Psoas muscle (tissue), 7 donors: ENCODE measurements at regions not wholly inside any gene's neighbourhood (a gene's known extent, or its start where the extent isn't known, plus 50 kb on each side); places are given as distances from the start of the nearest gene placed in this dataset.

ENCODE experiments used
- ATAC-seq, 4 donors: fragments of 200-7000 bp; cut with Tn5 transposase; one replicate each; pipeline ENCODE4 v1.9.1; 2020; ENCODE audit warnings: moderate library complexity in 3 of 4, mild to moderate bottlenecking in 2 of 4
- DNase-seq, 2 donors: peaks; one replicate each; pipeline ENCODE4 v3.0.0-alpha.2; 2020
- H3K27ac ChIP-seq: fragments of 200-600 bp; one replicate; pipeline ENCODE4 v1.8.0; 2022
- H3K27me3 ChIP-seq, 3 donors: fragments of 200-600 bp in 1 of 3; one replicate each; pipeline versions ENCODE4 v1.6.1 to v1.8.0; 2013 to 2022; ENCODE audit warnings: low read length in 2 of 3, mild to moderate bottlenecking in 2 of 3, moderate library complexity in 1 of 3; ENCODE audit not compliant: insufficient read depth in 3 of 3
- H3K36me3 ChIP-seq, 2 donors: fragments of 200-600 bp in 1 of 2; one replicate each; pipeline versions ENCODE4 v1.6.1 to v1.8.0; 2013 to 2022; ENCODE audit warnings: low read depth in 1 of 2, mild to moderate bottlenecking in 1 of 2, moderate library complexity in 1 of 2; ENCODE audit not compliant: insufficient read depth in 1 of 2
- H3K4me1 ChIP-seq: fragments of 200-600 bp; one replicate; pipeline ENCODE4 v1.8.0; 2022
- H3K4me3 ChIP-seq: fragments of 200-600 bp; one replicate; pipeline ENCODE4 v1.8.0; 2022; ENCODE audit warnings: mild to moderate bottlenecking
- H3K9me3 ChIP-seq: fragments of 200-600 bp; one replicate; pipeline ENCODE4 v1.8.0; 2022
- WGBS, 3 donors: extraction: QIAGEN DNeasy Blood & Tissue Kit; methylation state at CpG; one replicate each; pipeline versions ENCODE4 v1.1.6 to v1.1.7; 2013; 5-methylcytosine and 5-hydroxymethylcytosine counted together
- intact Hi-C, 2 donors: fragments of 100-400 bp; cut with DNase I; formaldehyde crosslinking; loops; one replicate each; pipeline versions ENCODE4 v1.11.0 to v1.14.2; 2022
- TF ChIP-seq, protein P1 (sequence below): fragments of 200-600 bp; IDR thresholded peaks from one replicate; pipeline ENCODE4 v1.8.0; 2022; ENCODE audit warnings: antibody characterized with exemption
- donor health status: healthy with polysubstance abuse.
- donor health status: DM: no; HTN: no; CAD: no; lungs with moderate emphysema.
- donor health status: Bipolar disorder and iron deficiency.
- donor health status: healthy.
- donor health status: DM: yes; HTN: yes; CAD: no.
- donor health status: DM: no; HTN: no; CAD: no.
- donor health status: DM: yes; HTN: yes; CAD: no.

DNA sequence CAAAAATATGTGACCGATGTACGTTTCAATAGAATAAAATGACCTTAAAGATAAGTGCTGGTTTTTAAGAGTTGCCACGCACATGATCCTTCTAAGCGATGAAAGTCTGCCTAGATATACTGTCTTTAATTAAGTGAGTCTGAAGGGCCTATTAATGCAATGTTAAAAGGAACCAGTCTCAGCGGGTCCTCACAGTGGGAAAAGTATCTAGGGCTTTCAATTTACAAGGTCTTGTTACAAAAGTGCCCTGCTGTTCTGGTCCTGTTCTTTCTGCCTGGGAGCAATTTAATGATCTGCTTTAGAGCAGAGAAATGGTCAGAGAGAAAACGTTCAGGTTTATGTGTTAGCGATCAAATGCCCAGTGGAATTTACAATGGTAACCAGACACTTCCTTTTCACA, 864.0 kb downstream of the KCNJ2 start:
- TF ChIP-seq, protein P1, sequence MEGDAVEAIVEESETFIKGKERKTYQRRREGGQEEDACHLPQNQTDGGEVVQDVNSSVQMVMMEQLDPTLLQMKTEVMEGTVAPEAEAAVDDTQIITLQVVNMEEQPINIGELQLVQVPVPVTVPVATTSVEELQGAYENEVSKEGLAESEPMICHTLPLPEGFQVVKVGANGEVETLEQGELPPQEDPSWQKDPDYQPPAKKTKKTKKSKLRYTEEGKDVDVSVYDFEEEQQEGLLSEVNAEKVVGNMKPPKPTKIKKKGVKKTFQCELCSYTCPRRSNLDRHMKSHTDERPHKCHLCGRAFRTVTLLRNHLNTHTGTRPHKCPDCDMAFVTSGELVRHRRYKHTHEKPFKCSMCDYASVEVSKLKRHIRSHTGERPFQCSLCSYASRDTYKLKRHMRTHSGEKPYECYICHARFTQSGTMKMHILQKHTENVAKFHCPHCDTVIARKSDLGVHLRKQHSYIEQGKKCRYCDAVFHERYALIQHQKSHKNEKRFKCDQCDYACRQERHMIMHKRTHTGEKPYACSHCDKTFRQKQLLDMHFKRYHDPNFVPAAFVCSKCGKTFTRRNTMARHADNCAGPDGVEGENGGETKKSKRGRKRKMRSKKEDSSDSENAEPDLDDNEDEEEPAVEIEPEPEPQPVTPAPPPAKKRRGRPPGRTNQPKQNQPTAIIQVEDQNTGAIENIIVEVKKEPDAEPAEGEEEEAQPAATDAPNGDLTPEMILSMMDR, result no peak

DNA sequence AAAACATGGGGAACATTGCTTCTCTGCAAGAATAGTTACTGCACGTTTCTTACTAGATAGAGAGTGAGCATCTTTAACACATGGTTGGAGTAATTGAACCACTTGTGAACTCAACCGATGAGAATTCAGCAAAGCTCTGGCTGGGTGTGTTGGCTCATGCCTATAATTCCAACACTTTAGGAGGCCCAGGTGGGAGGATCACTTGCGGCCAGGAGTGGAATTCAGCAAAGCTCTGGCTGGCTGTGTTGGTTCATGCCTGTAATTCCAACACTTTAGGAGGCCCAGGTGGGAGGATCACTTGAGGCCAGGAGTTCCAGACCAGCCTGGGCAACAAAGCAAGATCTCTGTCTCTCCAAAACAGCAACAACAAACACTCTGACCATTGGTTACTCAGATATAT, 865.9 kb downstream of the KCNJ2 start:
- Histone ChIP-seq H3K9me3 (no peaks in the 10 kb centered on the region), H3K27me3 (peaks cover 0 to 4% (median 0%) of the 10 kb centered on the region in 3 donors), H3K36me3 (no peaks in the 10 kb centered on the region), H3K27ac (no peak overlapping the region), H3K4me1 (no peaks in the 10 kb centered on the region), H3K4me3 (no peak overlapping the region)
- TF ChIP-seq, protein P1, result no peak
- DNase-seq, result no peak
- WGBS, 3 donors, result 53 to 62% (median 55%) methylated on average over 3 of the region's 3 CpGs
- no peak for ATAC-seq
- intact Hi-C loops, result no loop called here

More for the DNA sequence above, 864.0 kb downstream of the KCNJ2 start:
- Histone ChIP-seq H3K36me3 (no peaks in the 10 kb centered on the region), H3K4me3 (no peak overlapping the region), H3K27ac (no peak overlapping the region), H3K9me3 (no peaks in the 10 kb centered on the region), H3K27me3 (peaks cover 0 to 4% (median 0%) of the 10 kb centered on the region in 3 donors), H3K4me1 (no peaks in the 10 kb centered on the region)
- ATAC-seq (no peak), DNase-seq (no peak)
- WGBS, 3 donors, result 48 to 56% (median 53%) methylated on average over 7 of the region's 7 CpGs
- intact Hi-C loops, result no loop called here

DNA sequence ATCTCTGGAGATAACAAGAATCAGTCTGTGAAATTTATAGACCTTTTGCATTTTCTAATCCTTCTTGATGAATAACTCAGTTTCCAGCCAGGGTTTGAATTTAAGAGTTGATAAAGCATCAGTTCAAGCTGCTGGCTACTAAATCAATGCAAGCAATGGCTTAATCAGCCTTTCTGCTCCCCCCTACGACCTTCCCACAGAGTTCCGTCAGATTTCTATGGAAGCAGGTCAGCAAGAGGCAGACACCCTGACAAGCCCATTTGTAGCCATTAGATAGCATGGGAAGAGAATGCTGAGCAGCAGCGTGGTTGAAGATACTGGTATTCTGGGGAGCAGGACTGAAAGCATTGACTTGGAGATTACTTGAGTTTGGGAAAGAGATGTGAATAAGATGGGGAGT, 868.1 kb downstream of the KCNJ2 start:
- Histone ChIP-seq H3K4me1 (no peaks in the 10 kb centered on the region), H3K36me3 (no peaks in the 10 kb centered on the region), H3K4me3 (no peak overlapping the region), H3K9me3 (no peaks in the 10 kb centered on the region), H3K27ac (no peak overlapping the region), H3K27me3 (peaks cover 0 to 4% (median 0%) of the 10 kb centered on the region in 3 donors)
- DNase-seq (no peak), ATAC-seq (no peak)
- intact Hi-C loops, result no loop called here
- 54 to 59% (median 57%) methylated on average over 3 of the region's 3 CpGs for WGBS, 3 donors
- TF ChIP-seq, protein P1, result no peak

DNA sequence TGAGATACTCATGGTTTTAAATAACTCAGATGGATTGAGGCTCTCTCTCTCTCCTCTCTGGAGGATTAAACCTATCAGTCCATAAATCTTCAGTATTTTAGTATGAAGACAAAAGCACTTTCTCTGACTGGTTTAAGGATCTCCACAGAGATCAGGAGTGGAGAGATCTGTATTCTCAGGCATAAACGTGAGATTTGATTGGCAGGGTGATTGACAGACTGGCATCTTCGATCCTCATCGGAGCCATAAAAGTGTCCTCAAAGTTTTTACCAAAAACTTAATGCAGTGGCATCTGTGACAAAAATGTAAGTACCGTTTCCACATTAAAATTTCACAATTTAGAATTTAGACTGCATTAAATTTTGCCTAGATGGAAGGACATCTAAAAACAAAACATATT, 870.1 kb downstream of the KCNJ2 start:
- ATAC-seq (no peak), DNase-seq (no peak)
- Histone ChIP-seq H3K27ac (no peak overlapping the region), H3K4me1 (no peaks in the 10 kb centered on the region), H3K27me3 (peaks cover 0 to 4% (median 0%) of the 10 kb centered on the region in 3 donors), H3K9me3 (no peaks in the 10 kb centered on the region), H3K36me3 (no peaks in the 10 kb centered on the region), H3K4me3 (no peak overlapping the region)
- WGBS, 3 donors, result 62% methylated on average over 4 of the region's 4 CpGs
- TF ChIP-seq, protein P1, result no peak
- intact Hi-C loops, result no loop called here

DNA sequence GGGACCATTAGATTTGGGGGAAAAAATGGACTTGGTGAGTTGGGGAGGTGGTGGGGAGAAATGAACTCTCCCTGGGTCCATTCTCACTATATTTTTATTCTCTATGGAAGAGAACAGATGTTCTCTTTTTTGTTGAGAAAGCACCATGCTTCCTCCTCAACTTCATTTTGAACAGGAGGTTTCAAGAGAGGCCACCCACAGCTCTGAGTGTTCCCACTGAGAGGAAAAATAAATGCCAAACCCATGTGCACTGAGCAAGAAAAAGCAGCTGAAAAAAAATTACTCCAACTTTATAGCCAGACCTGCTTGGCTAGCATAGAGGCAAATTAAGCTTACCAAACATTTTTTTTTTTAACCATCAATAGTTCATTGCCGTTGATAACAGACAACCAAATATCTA, 883.6 kb downstream of the KCNJ2 start:
- ATAC-seq, result no peak
- TF ChIP-seq, protein P1, result no peak
- Histone ChIP-seq H3K27ac (no peak overlapping the region), H3K9me3 (no peaks in the 10 kb centered on the region), H3K4me1 (no peaks in the 10 kb centered on the region), H3K4me3 (no peak overlapping the region), H3K27me3 (peaks cover 0 to 2% (median 0%) of the 10 kb centered on the region in 3 donors), H3K36me3 (no peaks in the 10 kb centered on the region)
- 75 to 77% (median 76%) methylated on average over 1 of the region's 1 CpG for WGBS, 3 donors
- intact Hi-C loops, result no loop called here
- DNase-seq, result no peak
